Skeletal muscle tissue (tissue), 3 donors: ENCODE measurements at regions not wholly inside any gene's neighbourhood (a gene's known extent, or its start where the extent isn't known, plus 50 kb on each side); places are given as distances from the start of the nearest gene placed in this dataset.
"Not testable (repeated sequence)": the region's sequence is repeated elsewhere in the genome, so short reads cannot be mapped to it uniquely, and the experiment has no call there.

Experiments
- H3K27ac ChIP-seq: one replicate; pipeline ENCODE4 v1.7.0; 2013; ENCODE audit warnings: mild to moderate bottlenecking, low read depth, low read length, inconsistent platforms
- H3K27me3 ChIP-seq, 3 donors: one replicate each; pipeline ENCODE4 v1.7.0; 2013; ENCODE audit warnings: low read length in 3 of 3; ENCODE audit not compliant: control insufficient read depth in 3 of 3, insufficient read depth in 3 of 3
- H3K36me3 ChIP-seq, 3 donors: one replicate each; pipeline ENCODE4 v1.7.0; 2013; ENCODE audit warnings: low read length in 3 of 3; ENCODE audit not compliant: control insufficient read depth in 3 of 3, insufficient read depth in 3 of 3
- H3K4me1 ChIP-seq, 3 donors: one replicate each; pipeline ENCODE4 v1.7.0; 2013; ENCODE audit warnings: low read length in 3 of 3, mild to moderate bottlenecking in 3 of 3; ENCODE audit not compliant: control insufficient read depth in 3 of 3, insufficient read depth in 3 of 3
- H3K4me3 ChIP-seq, 3 donors: one replicate each; pipeline ENCODE4 v1.7.0; 2013; ENCODE audit warnings: low read length in 3 of 3
- H3K9ac ChIP-seq, 3 donors: one replicate each; pipeline ENCODE4 v1.7.0; 2013; ENCODE audit warnings: low read length in 3 of 3, mild to moderate bottlenecking in 3 of 3, moderate library complexity in 2 of 3, low read depth in 1 of 3
- H3K9me3 ChIP-seq, 3 donors: one replicate each; pipeline ENCODE4 v1.7.0; 2013; ENCODE audit warnings: low read length in 3 of 3; ENCODE audit not compliant: control insufficient read depth in 3 of 3
- donor health status: Osteomylitis.

- H3K27ac ChIP-seq, result no peak overlapping the region
- peaks cover 0 to 4% (median 0%) of the 10 kb centered on the region in 3 donors for H3K27me3 ChIP-seq
- H3K9ac ChIP-seq, result no peak overlapping the region
- H3K9me3 ChIP-seq, result no peaks in the 10 kb centered on the region
- H3K4me1 ChIP-seq, result no peaks in the 10 kb centered on the region
- no peaks in the 10 kb centered on the region for H3K36me3 ChIP-seq
- H3K4me3 ChIP-seq, result no peak overlapping the region
Measured at GRCh38 chr14:81989211-81989610, 455.6 kb upstream of the SEL1L start.

- Histone ChIP-seq H3K9ac (no peak overlapping the region), H3K27ac (no peak overlapping the region), H3K27me3 (peaks cover 0 to 4% (median 0%) of the 10 kb centered on the region in 3 donors), H3K36me3 (no peaks in the 10 kb centered on the region), H3K9me3 (no peaks in the 10 kb centered on the region), H3K4me1 (no peaks in the 10 kb centered on the region), H3K4me3 (no peak overlapping the region)
Measured at GRCh38 chr14:81990312-81990761, 456.7 kb upstream of the SEL1L start.

- H3K4me3 ChIP-seq, result no peak overlapping the region
- no peaks in the 10 kb centered on the region for H3K36me3 ChIP-seq
- no peaks in the 10 kb centered on the region for H3K4me1 ChIP-seq
- H3K9me3 ChIP-seq, result no peaks in the 10 kb centered on the region
- H3K27ac ChIP-seq, result no peak overlapping the region
- no peak overlapping the region for H3K9ac ChIP-seq
- peaks cover 0 to 4% (median 0%) of the 10 kb centered on the region in 3 donors for H3K27me3 ChIP-seq
Measured at GRCh38 chr14:81991998-81992397, 458.3 kb upstream of the SEL1L start.

GRCh38 chr14:81993432-81993831, 459.8 kb upstream of the SEL1L start:
- Histone ChIP-seq H3K9ac (no peak overlapping the region), H3K36me3 (no peaks in the 10 kb centered on the region), H3K9me3 (no peaks in the 10 kb centered on the region), H3K4me3 (no peak overlapping the region), H3K27ac (no peak overlapping the region), H3K4me1 (no peaks in the 10 kb centered on the region), H3K27me3 (no peaks in the 10 kb centered on the region)

- Histone ChIP-seq H3K4me1 (no peaks in the 10 kb centered on the region), H3K27me3 (no peaks in the 10 kb centered on the region), H3K9me3 (no peaks in the 10 kb centered on the region), H3K27ac (no peak overlapping the region), H3K4me3 (no peak overlapping the region), H3K9ac (no peak overlapping the region), H3K36me3 (no peaks in the 10 kb centered on the region)
Measured at GRCh38 chr14:82003426-82003825, 469.8 kb upstream of the SEL1L start.

- Histone ChIP-seq H3K27me3 (no peaks in the 10 kb centered on the region), H3K27ac (no peak overlapping the region), H3K36me3 (no peaks in the 10 kb centered on the region), H3K4me3 (no peak overlapping the region), H3K9me3 (peaks cover 0 to 2% (median 0%) of the 10 kb centered on the region in 3 donors), H3K9ac (no peak overlapping the region), H3K4me1 (no peaks in the 10 kb centered on the region)
Measured at GRCh38 chr14:82009076-82009475, 475.4 kb upstream of the SEL1L start.

GRCh38 chr14:82009993-82010392, 476.3 kb upstream of the SEL1L start:
- Histone ChIP-seq H3K4me1 (no peaks in the 10 kb centered on the region), H3K9me3 (peaks cover 0 to 2% (median 0%) of the 10 kb centered on the region in 3 donors)

GRCh38 chr14:82011460-82011859, 477.8 kb upstream of the SEL1L start:
- Histone ChIP-seq H3K27ac (no peak overlapping the region), H3K27me3 (no peaks in the 10 kb centered on the region), H3K9me3 (peaks cover 0 to 2% (median 0%) of the 10 kb centered on the region in 3 donors), H3K36me3 (no peaks in the 10 kb centered on the region), H3K4me1 (no peaks in the 10 kb centered on the region), H3K4me3 (no peak overlapping the region), H3K9ac (no peak overlapping the region)

More at GRCh38 chr14:82009993-82010392, 476.3 kb upstream of the SEL1L start:
- Histone ChIP-seq H3K27ac (no peak overlapping the region), H3K27me3 (no peaks in the 10 kb centered on the region), H3K4me3 (no peak overlapping the region), H3K36me3 (no peaks in the 10 kb centered on the region), H3K9ac (no peak overlapping the region)

GRCh38 chr14:82029038-82029437, 495.4 kb upstream of the SEL1L start:
- Histone ChIP-seq H3K27ac (no peak overlapping the region), H3K4me1 (no peaks in the 10 kb centered on the region), H3K36me3 (no peaks in the 10 kb centered on the region), H3K9ac (no peak overlapping the region), H3K27me3 (no peaks in the 10 kb centered on the region), H3K9me3 (no peaks in the 10 kb centered on the region), H3K4me3 (no peak overlapping the region)

- no peaks in the 10 kb centered on the region for H3K36me3 ChIP-seq
- H3K9ac ChIP-seq, result no peak overlapping the region
- H3K4me3 ChIP-seq, result no peak overlapping the region
- no peaks in the 10 kb centered on the region for H3K27me3 ChIP-seq
- H3K27ac ChIP-seq, result no peak overlapping the region
- no peaks in the 10 kb centered on the region for H3K4me1 ChIP-seq
- no peaks in the 10 kb centered on the region for H3K9me3 ChIP-seq
Measured at GRCh38 chr14:82035397-82035796, 501.7 kb upstream of the SEL1L start.

- H3K4me3 ChIP-seq, H3K36me3 ChIP-seq, H3K27me3 ChIP-seq, H3K27ac ChIP-seq, H3K9ac ChIP-seq, H3K9me3 ChIP-seq, H3K4me1 ChIP-seq: not testable (repeated sequence)
Measured at GRCh38 chr14:82038066-82038465, 504.4 kb upstream of the SEL1L start.
